IMR-90 (cell line): ENCODE measurements at regions not wholly inside any gene's neighbourhood (a gene's known extent, or its start where the extent isn't known, plus 50 kb on each side); places are given as distances from the start of the nearest gene placed in this dataset.

Source experiments
- ATAC-seq: fragments of 200-7000 bp; cut with Tn5 transposase; 2 replicates; pipeline ENCODE4 v1.9.1; 2020; ENCODE audit warnings: low read depth, mild to moderate bottlenecking, moderate library complexity
- BruUV-seq: library from RNA; stranded (reverse); fragments of 400-500 nt; replicated peaks from 2 replicates; lab custom pipeline; 2021; lab: Mats Ljungman, UMichigan
- CTCF ChIA-PET: fragments of 300-600 bp; formaldehyde crosslinking; extraction: SDS; loops from one replicate; lab custom pipeline; 2021; ENCODE audit warnings: antibody characterized with exemption; lab: Yijun Ruan, JAX
- POLR2A ChIA-PET: fragments of 300-600 bp; sonication (Branson Sonifier 250); formaldehyde crosslinking; loops from one replicate; lab custom pipeline; 2022; ENCODE audit warnings: antibody characterized with exemption; ENCODE audit not compliant: unreplicated experiment; lab: Charles Lee
- DNase-seq: peaks from one replicate; pipeline ENCODE4 v3.0.0; 2013
- H2AFZ ChIP-seq: replicated peaks from 2 replicates; pipeline ENCODE3; 2013; ENCODE audit warnings: low read length, mild to moderate bottlenecking; ENCODE audit not compliant: poor library complexity
- H2AK5ac ChIP-seq: 2 replicates; pipeline ENCODE4 v1.6.1; 2013; ENCODE audit warnings: low read depth, low read length, inconsistent platforms
- H2AK9ac ChIP-seq: replicated peaks from 2 replicates; pipeline ENCODE3; 2013; ENCODE audit warnings: mild to moderate bottlenecking, low read depth, low read length, moderate library complexity; ENCODE audit not compliant: poor library complexity
- H2BK120ac ChIP-seq: 2 replicates; pipeline ENCODE4 v1.6.1; 2013; ENCODE audit warnings: low read depth, low read length, inconsistent platforms
- H2BK15ac ChIP-seq: 3 replicates; pipeline ENCODE4 v1.6.1; 2013; ENCODE audit warnings: low read depth, low read length, inconsistent platforms
- H2BK20ac ChIP-seq: 2 replicates; pipeline ENCODE4 v1.6.1; 2013; ENCODE audit warnings: low read depth, mild to moderate bottlenecking, inconsistent platforms, low read length, moderate library complexity
- H2BK5ac ChIP-seq: 2 replicates; pipeline ENCODE4 v1.6.1; 2013; ENCODE audit warnings: mild to moderate bottlenecking, low read depth, low read length, inconsistent platforms; ENCODE audit not compliant: poor library complexity, severe bottlenecking
- H3K14ac ChIP-seq: replicated peaks from 2 replicates; pipeline ENCODE4 v1.6.1; 2013; ENCODE audit warnings: low read depth, low read length, inconsistent platforms
- H3K18ac ChIP-seq: 2 replicates; pipeline ENCODE4 v1.6.1; 2013; ENCODE audit warnings: low read depth, low read length, control low read depth
- H3K23ac ChIP-seq: 2 replicates; pipeline ENCODE4 v1.6.1; 2013; ENCODE audit warnings: low read depth, low read length, inconsistent platforms
- H3K27ac ChIP-seq: 2 replicates; pipeline ENCODE4 v1.5.1; 2013; ENCODE audit warnings: mild to moderate bottlenecking, control low read depth, low read length; ENCODE audit not compliant: insufficient read depth
- H3K27me3 ChIP-seq: 2 replicates; pipeline ENCODE4 v1.6.1; 2013; ENCODE audit warnings: low read length; ENCODE audit not compliant: control insufficient read depth, insufficient read depth
- H3K36me3 ChIP-seq: 2 replicates; pipeline ENCODE4 v1.6.1; 2013; ENCODE audit warnings: low read length, mixed read lengths; ENCODE audit not compliant: control insufficient read depth, insufficient read depth
- H3K4ac ChIP-seq: 2 replicates; pipeline ENCODE4 v1.6.1; 2013; ENCODE audit warnings: low read depth, low read length, inconsistent platforms
- H3K4me1 ChIP-seq: 2 replicates; pipeline ENCODE4 v1.6.1; 2013; ENCODE audit warnings: low read length, mixed read lengths; ENCODE audit not compliant: control insufficient read depth, insufficient read depth
- H3K4me2 ChIP-seq: 2 replicates; pipeline ENCODE4 v1.6.1; 2013; ENCODE audit warnings: low read depth, mild to moderate bottlenecking, control low read depth, low read length, moderate library complexity
- H3K4me3 ChIP-seq: 2 replicates; pipeline ENCODE4 v1.5.1; 2013; ENCODE audit warnings: low read depth, mild to moderate bottlenecking, control low read depth, low read length, moderate library complexity; ENCODE audit not compliant: insufficient read depth
- H3K56ac ChIP-seq: 2 replicates; pipeline ENCODE4 v1.6.1; 2013; ENCODE audit warnings: low read length, inconsistent platforms; ENCODE audit not compliant: insufficient read depth; ENCODE audit errors: extremely low read depth
- H3K79me1 ChIP-seq, 2 experiments: 2 replicates each; pipeline ENCODE4 v1.6.1; 2013; ENCODE audit warnings: low read length in 2 of 2, inconsistent platforms in 1 of 2, low read depth in 1 of 2
- H3K9ac ChIP-seq: 2 replicates; pipeline ENCODE4 v1.6.1; 2013; ENCODE audit warnings: low read depth, low read length, control low read depth
- H3K9me1 ChIP-seq: 2 replicates; pipeline ENCODE4 v1.6.1; 2013; ENCODE audit warnings: low read length, inconsistent platforms; ENCODE audit not compliant: insufficient read depth
- H3K9me3 ChIP-seq: 2 replicates; pipeline ENCODE4 v1.6.1; 2013; ENCODE audit warnings: low read length; ENCODE audit not compliant: control insufficient read depth, insufficient read depth
- H4K20me1 ChIP-seq: 2 replicates; pipeline ENCODE4 v1.6.1; 2013; ENCODE audit warnings: low read length, inconsistent platforms; ENCODE audit not compliant: insufficient read depth
- H4K5ac ChIP-seq: 2 replicates; pipeline ENCODE4 v1.6.1; 2013; ENCODE audit warnings: mild to moderate bottlenecking, low read depth, low read length, control low read depth
- H4K8ac ChIP-seq, 2 experiments: 2 replicates each; pipeline ENCODE4 v1.6.1; 2013; ENCODE audit warnings: low read depth in 2 of 2, low read length in 2 of 2, control low read depth in 1 of 2, inconsistent platforms in 1 of 2
- H4K91ac ChIP-seq: 2 replicates; pipeline ENCODE4 v1.6.1; 2013; ENCODE audit warnings: low read depth, low read length, inconsistent platforms; ENCODE audit not compliant: insufficient read depth
- BHLHE40 ChIP-seq: fragments of 150-350 bp; IDR thresholded peaks from 2 replicates; pipeline ENCODE4 v1.6.1; 2016; ENCODE audit warnings: mild to moderate bottlenecking, low read depth, low read length
- CEBPB ChIP-seq: IDR thresholded peaks from 2 replicates; pipeline ENCODE4 v1.6.1; 2012; ENCODE audit warnings: low read depth, low read length, improper control_type of control experiment
- CHD1 ChIP-seq: IDR thresholded peaks from 2 replicates; pipeline ENCODE4 v1.6.1; 2012; ENCODE audit warnings: low read depth, low read length, improper control_type of control experiment
- FOS ChIP-seq: fragments of 150-350 bp; IDR thresholded peaks from 2 replicates; pipeline ENCODE4 v1.6.1; 2016; ENCODE audit warnings: low read depth, low read length
- MAFK ChIP-seq: IDR thresholded peaks from 2 replicates; pipeline ENCODE4 v1.6.1; 2012; ENCODE audit warnings: low read depth, low read length, improper control_type of control experiment
- MAZ ChIP-seq: IDR thresholded peaks from 2 replicates; pipeline ENCODE4 v1.6.1; 2012; ENCODE audit warnings: low read depth, mild to moderate bottlenecking, low read length, improper control_type of control experiment, moderate library complexity, borderline replicate concordance
- MXI1 ChIP-seq: IDR thresholded peaks from 2 replicates; pipeline ENCODE4 v1.6.1; 2012; ENCODE audit warnings: low read depth, mild to moderate bottlenecking, low read length, moderate library complexity, borderline replicate concordance
- NFE2L2 ChIP-seq: fragments of 150-350 bp; IDR thresholded peaks from 2 replicates; pipeline ENCODE4 v1.6.1; 2016; ENCODE audit warnings: low read depth, mild to moderate bottlenecking, low read length
- POLR2A ChIP-seq: IDR thresholded peaks from 2 replicates; pipeline ENCODE4 v1.6.1; 2012; ENCODE audit warnings: mild to moderate bottlenecking, low read depth, low read length
- RAD21 ChIP-seq: IDR thresholded peaks from 2 replicates; pipeline ENCODE4 v1.6.1; 2012; ENCODE audit warnings: low read length, improper control_type of control experiment
- RCOR1 ChIP-seq: IDR thresholded peaks from 2 replicates; pipeline ENCODE4 v1.6.1; 2012; ENCODE audit warnings: mild to moderate bottlenecking, low read length, improper control_type of control experiment; ENCODE audit not compliant: insufficient replicate concordance
- RFX5 ChIP-seq: IDR thresholded peaks from 2 replicates; pipeline ENCODE4 v1.8.0; 2012; ENCODE audit warnings: low read depth, mild to moderate bottlenecking, low read length, moderate library complexity
- SMC3 ChIP-seq: fragments of 150-350 bp; IDR thresholded peaks from 2 replicates; pipeline ENCODE4 v1.6.1; 2016; ENCODE audit warnings: low read depth, mild to moderate bottlenecking, antibody characterized with exemption, low read length, moderate library complexity
- dilution Hi-C: fragments of 300-500 bp; cut with HindIII; formaldehyde crosslinking; loops from one replicate; pipeline ENCODE4 v1.14.3; 2018; ENCODE audit warnings: low sequenced_read_pairs; ENCODE audit not compliant: unreplicated experiment
- in situ Hi-C: fragments of 300-500 bp; cut with MboI; formaldehyde crosslinking; loops from 3 replicates; pipeline ENCODE4 v1.14.3; 2019; ENCODE audit warnings: low sequenced_read_pairs, inconsistent platforms, mixed read lengths
- intact Hi-C: fragments of 100-400 bp; cut with micrococcal nuclease; formaldehyde crosslinking; loops from 2 replicates; pipeline ENCODE4 v1.10.0; 2022
- TF ChIP-seq, protein P1 (sequence below): fragments of 150-350 bp; IDR thresholded peaks from 2 replicates; pipeline ENCODE4 v1.6.1; 2016; ENCODE audit warnings: low read depth, mild to moderate bottlenecking, low read length, moderate library complexity, borderline replicate concordance
- TF ChIP-seq, protein P2 (sequence below): conservative IDR thresholded peaks from 2 replicates; pipeline ENCODE4 v1.5.1; 2012; ENCODE audit warnings: mild to moderate bottlenecking, low read depth, low read length, improper control_type of control experiment
- TF ChIP-seq, protein P3 (sequence below): fragments of 150-350 bp; IDR thresholded peaks from 2 replicates; pipeline ENCODE4 v1.6.1; 2017; ENCODE audit warnings: mild to moderate bottlenecking, antibody characterized with exemption, low read length, low read depth

DNA sequence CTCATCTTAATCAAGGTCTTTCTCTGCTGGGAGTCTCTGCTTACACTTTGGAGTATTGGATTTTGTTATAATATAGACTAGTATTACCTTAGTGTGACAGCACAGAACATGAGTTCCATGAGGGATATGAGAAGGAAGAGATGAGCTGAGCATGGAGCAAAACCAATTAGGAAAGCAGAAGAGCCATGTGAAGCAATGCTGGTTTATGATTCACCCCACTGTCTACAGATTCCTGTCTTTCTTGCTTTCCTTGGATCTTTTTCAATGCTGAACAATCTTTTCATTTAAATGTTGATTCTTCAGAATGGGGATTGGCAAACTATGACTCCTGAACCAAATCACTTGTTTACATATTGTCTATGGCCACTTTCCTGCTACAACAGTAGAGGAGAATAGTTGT is 70.4 kb upstream of the KITLG start:
- dilution Hi-C loops: no loop called here
- Histone ChIP-seq H2BK20ac (no peak overlapping the region), H3K56ac (no peak overlapping the region), H3K9me3 (no peaks in the 10 kb centered on the region), H3K14ac (no peak overlapping the region), H2BK15ac (no peak overlapping the region), H4K91ac (no peak overlapping the region), H3K9me1 (no peaks in the 10 kb centered on the region), H3K23ac (no peak overlapping the region), H3K4ac (no peak overlapping the region), H3K4me3 (no peak overlapping the region), H3K27me3 (no peaks in the 10 kb centered on the region), H2AFZ (no peak overlapping the region), H3K79me1 (no peaks in the 10 kb centered on the region), H3K4me1 (no peaks in the 10 kb centered on the region), H2BK120ac (no peak overlapping the region), H2BK5ac (peak overlapping the region; percentile 49), H3K18ac (no peak overlapping the region), H3K27ac (no peak overlapping the region), H4K5ac (no peak overlapping the region), H2AK9ac (no peak overlapping the region), H3K36me3 (no peaks in the 10 kb centered on the region), H3K9ac (no peak overlapping the region), H3K4me2 (no peak overlapping the region; the same call in 1 of the 2 replicates), H2AK5ac (no peak overlapping the region), H4K8ac (no peak overlapping the region), H4K20me1 (no peaks in the 10 kb centered on the region)
- in situ Hi-C loops: no loop called here
- peak; percentile 89 for DNase-seq
- ATAC-seq: peak; percentile 88
- intact Hi-C loops: no loop called here
- ChIA-PET CTCF (no interaction called here), POLR2A (no interaction called here)
- TF ChIP-seq CHD1 (no peak), POLR2A (no peak), MAFK (no peak), RAD21 (no peak), RCOR1 (peak; percentile 21), NFE2L2 (no peak), CEBPB (peak; percentile 97), MXI1 (peak; percentile 81), RFX5 (no peak), SMC3 (no peak), MAZ (no peak), BHLHE40 (no peak), FOS (peak; percentile 76; the same call in 1 of the 2 replicates)
- TF ChIP-seq, protein P1, sequence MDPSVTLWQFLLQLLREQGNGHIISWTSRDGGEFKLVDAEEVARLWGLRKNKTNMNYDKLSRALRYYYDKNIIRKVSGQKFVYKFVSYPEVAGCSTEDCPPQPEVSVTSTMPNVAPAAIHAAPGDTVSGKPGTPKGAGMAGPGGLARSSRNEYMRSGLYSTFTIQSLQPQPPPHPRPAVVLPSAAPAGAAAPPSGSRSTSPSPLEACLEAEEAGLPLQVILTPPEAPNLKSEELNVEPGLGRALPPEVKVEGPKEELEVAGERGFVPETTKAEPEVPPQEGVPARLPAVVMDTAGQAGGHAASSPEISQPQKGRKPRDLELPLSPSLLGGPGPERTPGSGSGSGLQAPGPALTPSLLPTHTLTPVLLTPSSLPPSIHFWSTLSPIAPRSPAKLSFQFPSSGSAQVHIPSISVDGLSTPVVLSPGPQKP: no peak
- TF ChIP-seq, protein P2, sequence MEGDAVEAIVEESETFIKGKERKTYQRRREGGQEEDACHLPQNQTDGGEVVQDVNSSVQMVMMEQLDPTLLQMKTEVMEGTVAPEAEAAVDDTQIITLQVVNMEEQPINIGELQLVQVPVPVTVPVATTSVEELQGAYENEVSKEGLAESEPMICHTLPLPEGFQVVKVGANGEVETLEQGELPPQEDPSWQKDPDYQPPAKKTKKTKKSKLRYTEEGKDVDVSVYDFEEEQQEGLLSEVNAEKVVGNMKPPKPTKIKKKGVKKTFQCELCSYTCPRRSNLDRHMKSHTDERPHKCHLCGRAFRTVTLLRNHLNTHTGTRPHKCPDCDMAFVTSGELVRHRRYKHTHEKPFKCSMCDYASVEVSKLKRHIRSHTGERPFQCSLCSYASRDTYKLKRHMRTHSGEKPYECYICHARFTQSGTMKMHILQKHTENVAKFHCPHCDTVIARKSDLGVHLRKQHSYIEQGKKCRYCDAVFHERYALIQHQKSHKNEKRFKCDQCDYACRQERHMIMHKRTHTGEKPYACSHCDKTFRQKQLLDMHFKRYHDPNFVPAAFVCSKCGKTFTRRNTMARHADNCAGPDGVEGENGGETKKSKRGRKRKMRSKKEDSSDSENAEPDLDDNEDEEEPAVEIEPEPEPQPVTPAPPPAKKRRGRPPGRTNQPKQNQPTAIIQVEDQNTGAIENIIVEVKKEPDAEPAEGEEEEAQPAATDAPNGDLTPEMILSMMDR: no peak
- TF ChIP-seq, protein P3, sequence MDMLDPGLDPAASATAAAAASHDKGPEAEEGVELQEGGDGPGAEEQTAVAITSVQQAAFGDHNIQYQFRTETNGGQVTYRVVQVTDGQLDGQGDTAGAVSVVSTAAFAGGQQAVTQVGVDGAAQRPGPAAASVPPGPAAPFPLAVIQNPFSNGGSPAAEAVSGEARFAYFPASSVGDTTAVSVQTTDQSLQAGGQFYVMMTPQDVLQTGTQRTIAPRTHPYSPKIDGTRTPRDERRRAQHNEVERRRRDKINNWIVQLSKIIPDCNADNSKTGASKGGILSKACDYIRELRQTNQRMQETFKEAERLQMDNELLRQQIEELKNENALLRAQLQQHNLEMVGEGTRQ: no peak
- BruUV-seq: no TSS peak
